LHCN-M2 (cell line): ENCODE measurements at regions not wholly inside any gene's neighbourhood (a gene's known extent, or its start where the extent isn't known, plus 50 kb on each side); places are given as distances from the start of the nearest gene placed in this dataset.
"Not testable (repeated sequence)": the region's sequence is repeated elsewhere in the genome, so short reads cannot be mapped to it uniquely, and the experiment has no call there.

Experiments
- DNase-seq: peaks from one replicate; pipeline ENCODE4 v3.0.0-alpha.2; 2012; ENCODE audit warnings: low read depth

DNA sequence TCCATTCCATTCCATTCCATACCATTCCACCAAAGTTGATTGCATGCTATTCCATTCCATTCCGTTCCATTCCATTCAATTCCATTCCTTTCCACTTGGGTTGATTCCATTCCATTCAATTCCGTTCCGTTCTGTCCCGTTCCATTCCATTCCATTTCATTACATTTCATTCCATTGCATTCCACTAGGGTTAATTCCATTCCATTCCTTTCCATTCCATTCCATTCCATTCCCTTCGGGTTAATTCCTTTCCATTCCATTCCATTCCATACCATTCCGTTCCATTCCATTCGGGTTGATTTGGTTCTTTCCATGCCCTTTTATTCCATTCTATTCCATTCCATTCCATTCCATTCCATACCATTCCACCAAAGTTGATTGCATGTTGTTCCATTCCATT, 131.9 kb downstream of the CWH43 start:
- not testable (repeated sequence) for DNase-seq

DNA sequence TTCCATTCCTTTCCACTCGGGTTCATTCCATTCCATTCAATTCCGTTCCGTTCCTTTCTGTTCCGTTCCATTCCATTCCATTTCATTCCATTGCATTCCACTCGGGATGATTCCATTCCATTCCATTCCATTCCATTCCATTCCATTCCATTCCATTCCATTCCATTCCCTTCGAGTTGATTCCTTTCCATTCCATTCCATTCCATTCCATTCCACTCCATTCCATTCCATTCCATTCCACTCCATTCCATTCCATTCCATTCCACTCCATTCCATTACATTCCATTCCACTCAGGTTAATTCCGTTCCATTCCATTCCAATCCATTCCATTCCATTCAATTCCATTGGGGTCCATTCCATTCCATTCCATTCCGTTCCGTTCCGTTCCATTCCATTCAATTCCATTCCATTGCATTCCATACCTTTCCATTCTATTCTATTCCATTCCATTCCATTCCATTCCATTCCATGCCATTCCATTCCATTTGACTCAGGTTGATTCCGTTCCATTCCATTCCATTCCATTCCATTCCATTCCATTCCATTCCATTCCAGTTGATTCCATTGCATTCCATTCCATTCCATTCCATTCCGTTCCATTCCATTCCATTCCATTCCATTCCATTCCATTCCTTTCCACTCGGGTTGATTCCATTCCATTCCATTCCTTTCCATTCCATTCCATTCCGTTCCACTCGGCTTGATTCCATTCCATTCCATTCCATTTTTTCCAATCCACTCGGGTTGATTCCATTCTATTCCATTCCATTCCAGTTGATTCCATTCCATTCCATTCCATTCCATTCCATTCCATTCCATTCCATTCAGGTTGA, 132.5 kb downstream of the CWH43 start:
- DNase-seq, result not testable (repeated sequence)

DNA sequence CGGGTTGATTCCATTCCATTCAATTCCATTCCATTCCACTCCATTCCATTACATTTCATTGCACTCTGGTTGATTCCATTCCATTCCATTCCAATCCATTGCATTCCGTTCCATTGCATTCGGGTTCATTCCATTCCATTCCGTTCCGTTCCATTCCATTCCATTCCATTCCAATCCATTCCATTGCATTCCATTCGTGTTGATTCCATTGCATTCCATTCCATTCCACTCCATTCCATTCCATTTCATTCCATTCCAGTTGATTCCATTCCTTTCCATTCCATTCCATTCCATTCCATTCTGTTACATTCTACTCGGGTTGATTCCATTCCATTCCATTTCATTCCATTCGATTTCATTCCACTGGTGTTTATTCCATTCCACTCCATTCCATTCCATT, 133.3 kb downstream of the CWH43 start:
- not testable (repeated sequence) for DNase-seq

DNA sequence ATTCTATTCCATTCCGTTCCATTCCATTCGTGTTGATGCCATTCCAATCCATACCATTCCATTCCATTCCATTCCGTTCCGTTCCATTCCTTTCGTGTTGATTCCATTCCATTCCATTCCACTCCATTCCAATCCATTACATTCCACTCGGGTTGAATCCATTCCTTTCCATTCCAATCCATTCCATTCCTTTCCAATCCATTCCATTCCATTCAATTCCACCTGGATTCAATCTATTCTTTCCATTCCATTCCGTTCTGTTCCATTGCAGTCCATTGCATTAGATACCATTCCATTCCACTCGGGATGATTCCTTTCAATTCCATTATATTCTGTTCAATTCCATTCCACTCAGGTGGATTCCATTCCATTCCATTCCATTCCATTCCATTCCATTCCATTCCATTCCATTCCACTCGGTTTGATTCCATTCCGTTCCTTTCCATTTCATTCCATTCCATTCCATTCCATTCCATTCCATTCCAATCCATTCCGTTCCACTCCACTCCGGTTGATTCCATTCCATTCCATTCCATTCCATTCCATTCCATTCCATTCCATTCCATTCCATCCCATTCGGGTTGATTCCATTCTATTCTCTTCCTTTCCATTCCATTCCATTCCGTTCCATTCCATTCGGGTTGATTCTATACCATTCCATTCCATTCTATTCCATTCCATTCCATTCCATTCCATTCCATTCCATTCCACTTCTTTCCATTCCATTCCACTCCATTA, 134.1 kb downstream of the CWH43 start:
- not testable (repeated sequence) for DNase-seq

DNA sequence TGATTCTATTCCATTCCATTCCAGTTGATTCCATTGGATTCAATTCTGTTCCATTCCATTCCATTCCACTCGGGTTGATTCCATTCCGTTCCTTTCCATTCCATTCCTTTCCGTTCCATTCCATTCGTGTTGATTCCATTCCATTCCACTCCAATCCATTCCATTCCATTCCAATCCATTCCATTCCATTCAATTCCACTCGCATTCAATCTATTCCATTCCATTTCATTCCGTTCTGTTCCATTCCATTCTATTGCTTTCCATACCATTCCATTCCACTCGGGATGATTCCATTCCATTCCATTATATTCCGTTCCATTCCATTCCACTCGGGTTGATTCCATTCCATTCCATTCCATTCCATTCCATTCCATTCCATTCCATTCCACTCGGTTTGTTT, 134.7 kb downstream of the CWH43 start:
- peak; percentile 22 for DNase-seq

DNA sequence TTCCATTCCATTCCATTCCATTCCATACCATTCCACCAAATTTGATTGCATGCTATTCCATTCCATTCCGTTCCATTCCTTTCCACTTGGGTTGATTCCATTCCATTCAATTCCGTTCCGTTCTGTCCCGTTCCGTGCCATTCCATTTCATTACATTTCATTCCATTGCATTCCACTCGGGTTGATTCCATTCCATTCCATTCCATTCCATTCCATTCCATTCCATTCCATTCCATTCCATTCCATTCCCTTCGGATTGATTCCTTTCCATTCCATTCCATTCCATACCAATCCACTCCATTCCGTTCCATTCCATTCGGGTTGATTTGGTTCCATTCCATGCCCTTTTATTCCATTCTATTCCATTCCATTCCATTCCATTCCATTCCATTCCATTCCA, 140.4 kb downstream of the CWH43 start:
- DNase-seq, result not testable (repeated sequence)

DNA sequence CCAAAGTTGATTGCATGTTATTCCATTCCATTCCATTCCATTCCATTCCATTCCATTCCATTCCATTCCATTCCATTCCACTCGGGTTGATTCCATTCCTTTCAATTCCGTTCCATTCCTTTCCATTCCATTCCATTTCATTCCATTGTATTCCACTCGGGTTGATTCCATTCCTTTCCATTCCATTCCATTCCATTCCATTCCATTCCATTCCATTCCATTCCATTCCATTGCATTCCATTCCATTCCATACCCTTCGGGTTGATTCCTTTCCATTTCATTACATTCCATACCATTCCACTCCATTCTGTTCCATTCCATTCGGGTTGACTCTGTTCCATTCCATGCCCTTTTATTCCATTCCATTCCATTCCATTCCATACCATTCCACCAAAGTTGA, 140.8 kb downstream of the CWH43 start:
- DNase-seq, result not testable (repeated sequence)

DNA sequence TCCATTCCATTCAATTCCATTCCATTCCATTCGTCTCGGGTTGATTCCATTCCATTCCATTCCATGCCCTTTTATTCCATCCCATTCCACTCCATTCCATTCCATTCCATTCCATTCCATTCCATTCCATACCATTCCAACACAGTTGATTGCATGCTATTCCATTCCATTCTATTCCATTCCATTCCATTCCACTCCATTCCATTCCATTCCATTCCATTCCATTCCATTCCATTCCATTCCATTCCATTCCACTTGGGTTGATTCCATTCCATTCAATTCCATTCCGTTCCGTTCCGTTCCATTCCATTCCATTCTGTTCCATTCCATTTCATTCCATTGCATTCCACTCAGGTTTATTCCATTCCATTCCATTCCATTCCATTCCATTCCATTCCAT, 143.3 kb downstream of the CWH43 start:
- not testable (repeated sequence) for DNase-seq

DNA sequence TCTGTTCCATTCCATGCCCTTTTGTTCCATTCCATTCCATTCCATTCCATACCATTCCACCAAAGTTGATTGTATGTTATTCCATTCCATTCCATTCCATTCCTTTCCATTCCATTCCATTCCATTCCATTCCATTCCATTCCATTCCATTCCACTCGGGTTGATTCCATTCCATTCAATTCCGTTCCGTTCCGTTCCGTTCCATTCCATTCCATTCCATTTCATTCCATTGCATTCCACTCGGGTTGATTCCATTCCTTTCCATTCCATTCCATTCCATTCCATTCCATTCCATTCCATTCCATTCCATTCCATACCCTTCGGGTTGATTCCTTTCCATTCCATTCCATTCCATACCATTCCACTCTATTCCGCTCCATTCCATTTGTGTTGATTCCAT, 143.8 kb downstream of the CWH43 start:
- DNase-seq, result not testable (repeated sequence)

DNA sequence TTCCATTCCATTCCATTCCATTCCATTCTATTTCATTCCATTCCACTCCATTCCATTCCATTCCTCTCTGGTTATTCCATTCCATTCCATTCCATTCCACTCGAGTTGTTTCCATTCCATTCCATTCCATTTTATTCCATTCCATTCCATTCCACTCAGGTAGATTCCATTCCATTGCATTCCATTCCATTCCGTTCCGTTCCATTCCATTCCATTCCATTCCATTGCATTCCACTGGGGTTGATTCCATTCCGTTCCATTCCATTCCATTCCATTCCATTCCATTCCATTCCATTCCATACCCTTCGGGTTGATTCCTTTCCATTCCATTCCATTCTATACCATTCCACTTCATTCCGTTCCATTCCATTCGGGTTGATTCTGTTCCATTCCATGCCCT, 144.6 kb downstream of the CWH43 start:
- not testable (repeated sequence) for DNase-seq

DNA sequence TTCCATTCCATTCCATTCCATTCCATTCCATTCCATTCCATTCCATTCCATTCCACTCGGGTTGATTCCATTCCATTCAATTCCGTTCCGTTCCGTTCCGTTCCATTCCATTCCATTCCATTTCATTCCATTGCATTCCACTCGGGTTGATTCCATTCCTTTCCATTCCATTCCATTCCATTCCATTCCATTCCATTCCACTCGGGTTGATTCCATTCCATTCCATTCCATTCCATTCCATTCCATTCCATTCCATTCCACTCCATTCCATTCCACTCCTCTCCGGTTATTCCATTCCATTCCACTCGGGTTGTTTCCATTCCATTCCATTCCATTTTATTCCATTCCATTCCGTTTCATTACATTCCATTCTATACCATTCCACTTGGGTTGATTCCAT, 151.0 kb downstream of the CWH43 start:
- not testable (repeated sequence) for DNase-seq

DNA sequence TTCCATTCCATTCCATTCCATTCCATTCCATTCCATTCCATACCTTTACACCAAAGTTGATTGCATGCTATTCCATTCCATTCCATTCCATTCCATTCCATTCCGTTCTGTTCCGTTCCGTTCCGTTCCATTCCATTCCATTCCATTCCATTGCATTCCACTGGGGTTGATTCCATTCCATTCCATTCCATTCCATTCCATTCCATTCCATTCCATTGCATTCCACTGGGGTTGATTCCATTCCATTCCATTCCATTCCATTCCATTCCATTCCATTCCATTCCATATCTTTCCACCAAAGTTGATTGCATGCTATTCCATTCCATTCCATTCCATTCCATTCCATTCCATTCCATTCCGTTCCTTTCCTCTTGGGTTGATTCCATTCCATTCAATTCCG, 151.9 kb downstream of the CWH43 start:
- not testable (repeated sequence) for DNase-seq

DNA sequence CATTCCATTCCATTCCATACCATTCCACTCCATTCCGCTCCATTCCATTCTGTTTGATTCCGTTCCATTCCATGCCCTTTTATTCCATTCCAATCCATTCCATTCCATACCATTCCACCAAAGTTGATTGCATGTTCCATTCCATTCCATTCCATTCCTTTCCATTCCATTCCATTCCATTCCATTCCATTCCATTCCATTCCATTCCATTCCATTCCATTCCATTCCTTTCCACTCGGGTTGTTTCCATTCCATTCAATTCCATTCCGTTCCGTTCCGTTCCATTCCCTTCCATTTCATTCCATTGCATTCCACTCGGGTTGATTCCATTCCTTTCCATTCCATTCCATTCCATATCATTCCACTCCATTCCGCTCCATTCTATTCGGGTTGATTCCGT, 152.7 kb downstream of the CWH43 start:
- DNase-seq, result not testable (repeated sequence)

DNA sequence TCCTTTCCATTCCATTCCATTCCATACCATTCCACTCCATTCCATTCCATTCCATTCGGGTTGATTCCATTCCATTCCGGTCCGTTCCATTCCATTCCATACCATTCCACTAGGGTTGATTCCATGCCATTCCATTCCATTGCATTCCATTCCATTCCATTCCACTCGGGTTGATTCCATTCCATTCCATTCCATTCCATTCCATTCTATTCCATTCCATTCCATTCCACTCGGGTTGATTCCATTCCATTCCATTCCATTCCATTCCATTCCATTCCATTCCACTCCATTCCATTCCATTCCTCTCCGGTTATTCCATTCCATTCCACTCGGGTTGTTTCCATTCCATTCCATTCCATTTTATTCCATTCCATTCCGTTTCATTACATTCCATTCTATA, 153.4 kb downstream of the CWH43 start:
- not testable (repeated sequence) for DNase-seq

DNA sequence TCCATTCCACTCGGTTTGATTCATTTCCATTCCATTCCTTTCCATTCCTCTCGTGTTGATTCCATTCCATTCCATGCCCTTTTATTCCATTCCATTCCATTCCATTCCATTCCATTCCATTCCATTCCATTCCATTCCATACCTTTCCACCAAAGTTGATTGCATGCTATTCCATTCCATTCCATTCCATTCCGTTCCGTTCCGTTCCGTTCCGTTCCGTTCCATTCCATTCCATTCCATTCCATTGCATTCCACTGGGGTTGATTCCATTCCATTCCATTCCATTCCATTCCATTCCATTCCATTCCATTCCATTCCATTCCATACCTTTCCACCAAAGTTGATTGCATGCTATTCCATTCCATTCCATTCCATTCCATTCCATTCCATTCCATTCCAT, 154.3 kb downstream of the CWH43 start:
- not testable (repeated sequence) for DNase-seq

DNA sequence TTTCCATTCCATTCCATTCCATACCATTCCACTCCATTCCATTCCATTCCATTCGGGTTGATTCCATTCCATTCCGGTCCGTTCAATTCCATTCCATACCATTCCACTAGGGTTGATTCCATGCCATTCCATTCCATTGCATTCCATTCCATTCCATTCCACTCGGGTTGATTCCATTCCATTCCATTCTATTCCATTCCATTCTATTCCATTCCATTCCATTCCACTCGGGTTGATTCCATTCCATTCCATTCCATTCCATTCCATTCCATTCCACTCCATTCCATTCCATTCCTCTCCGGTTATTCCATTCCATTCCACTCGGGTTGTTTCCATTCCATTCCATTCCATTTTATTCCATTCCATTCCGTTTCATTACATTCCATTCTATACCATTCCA, 155.9 kb downstream of the CWH43 start:
- DNase-seq, result not testable (repeated sequence)

DNA sequence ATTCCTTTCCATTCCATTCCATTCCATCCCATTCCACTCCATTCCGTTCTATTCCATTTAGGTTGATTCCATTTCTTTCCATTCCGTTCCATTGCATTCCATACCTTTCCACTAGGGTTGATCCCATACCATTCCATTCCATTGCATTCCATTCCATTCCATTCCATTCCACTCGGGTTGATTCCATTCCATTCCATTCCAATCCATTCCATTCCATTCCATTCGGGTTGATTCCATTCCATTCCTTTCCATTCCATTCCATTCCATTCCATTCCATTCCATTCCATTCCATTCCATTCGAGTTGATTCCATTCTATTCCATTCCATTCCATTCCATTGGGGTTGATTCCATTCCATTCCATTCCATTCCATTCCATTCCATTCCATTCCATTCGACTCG, 161.1 kb downstream of the CWH43 start:
- not testable (repeated sequence) for DNase-seq

DNA sequence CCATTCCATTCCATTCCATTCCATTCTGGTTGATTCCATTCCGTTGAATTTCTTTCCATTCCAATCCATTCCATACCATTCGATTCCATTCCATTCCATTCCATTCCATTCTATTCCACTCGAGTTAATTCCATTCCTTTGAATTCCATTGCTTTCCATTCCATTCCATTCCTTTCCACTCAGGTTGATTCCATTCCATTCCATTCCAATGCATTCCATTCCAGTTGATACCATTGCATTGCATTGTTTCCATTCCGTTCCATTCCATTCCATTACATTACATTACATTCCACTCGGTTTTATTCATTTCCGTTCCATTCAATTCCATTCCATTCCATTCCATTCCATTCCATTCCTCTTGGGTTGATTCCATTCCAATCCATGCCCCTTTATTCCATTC, 161.5 kb downstream of the CWH43 start:
- not testable (repeated sequence) for DNase-seq

DNA sequence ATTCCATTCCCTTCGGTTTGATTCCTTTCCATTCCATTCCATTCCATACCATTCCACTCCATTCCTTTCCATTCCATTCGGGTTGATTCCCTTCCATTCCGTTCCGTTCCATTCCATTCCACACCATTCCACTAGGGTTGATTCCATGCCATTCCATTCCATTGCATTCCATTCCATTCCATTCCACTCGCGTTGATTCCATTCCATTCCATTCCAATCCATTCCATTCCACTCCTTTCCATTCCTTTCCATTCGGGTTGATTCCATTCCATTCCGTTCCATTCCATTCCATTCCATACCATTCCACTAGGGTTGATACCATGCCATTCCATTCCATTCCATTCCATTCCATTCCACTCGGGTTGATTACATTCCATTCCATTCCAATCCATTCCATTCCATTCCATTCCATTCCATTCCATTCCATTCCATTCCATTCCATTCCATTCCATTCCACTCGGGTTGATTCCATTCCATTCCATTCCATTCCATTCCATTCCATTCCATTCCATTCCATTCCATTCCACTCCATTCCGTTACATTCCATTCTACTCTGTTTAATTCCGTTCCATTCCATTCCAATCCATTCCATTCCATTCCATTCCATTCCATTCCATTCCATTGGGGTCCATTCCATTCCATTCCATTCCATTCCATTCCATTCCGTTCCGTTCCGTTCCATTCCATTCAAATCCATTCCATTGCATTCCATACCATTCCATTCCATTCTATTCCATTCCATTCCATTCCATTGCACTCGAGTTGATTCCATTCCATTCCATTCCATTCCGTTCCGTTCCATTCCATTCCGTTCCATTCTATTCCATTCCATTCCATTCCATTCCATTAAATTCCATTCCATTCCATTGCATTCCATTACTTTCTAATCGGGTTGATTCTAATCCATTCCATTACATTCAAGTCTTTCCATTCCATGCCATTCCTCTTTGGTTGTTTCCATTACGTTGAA, 163.2 kb downstream of the CWH43 start:
- DNase-seq, result peak; percentile 55

DNA sequence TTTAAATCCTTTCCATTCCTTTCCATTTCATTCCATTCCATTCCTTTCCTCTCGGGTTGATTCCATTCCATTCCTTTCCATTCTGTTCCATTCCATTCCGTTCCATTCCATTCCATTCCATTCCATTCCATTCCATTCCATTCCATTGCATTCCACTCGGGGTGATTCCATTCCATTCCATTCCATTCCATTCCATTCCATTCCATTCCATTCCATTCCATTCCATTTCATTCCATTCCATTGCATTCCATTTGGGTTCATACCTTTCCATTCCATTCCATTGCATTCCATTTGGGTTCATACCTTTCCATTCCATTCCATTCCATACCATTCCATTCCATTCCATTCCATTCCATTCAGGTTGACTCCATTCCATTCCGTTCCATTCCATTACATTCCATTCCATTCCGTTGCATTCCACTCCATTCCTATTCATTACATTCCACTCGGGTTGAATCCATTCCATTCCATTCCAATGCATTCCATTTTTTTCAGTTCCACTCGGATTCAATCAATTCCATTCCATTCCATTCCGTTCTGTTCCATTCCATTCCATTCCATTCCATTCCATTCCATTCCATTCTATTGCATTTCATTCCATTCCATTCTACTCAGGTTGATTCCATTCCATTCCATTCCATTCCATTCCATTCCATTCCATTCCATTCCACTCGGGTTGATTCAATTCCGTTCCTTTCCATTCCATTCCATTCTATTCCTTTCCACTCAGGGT, 164.4 kb downstream of the CWH43 start:
- not testable (repeated sequence) for DNase-seq

DNA sequence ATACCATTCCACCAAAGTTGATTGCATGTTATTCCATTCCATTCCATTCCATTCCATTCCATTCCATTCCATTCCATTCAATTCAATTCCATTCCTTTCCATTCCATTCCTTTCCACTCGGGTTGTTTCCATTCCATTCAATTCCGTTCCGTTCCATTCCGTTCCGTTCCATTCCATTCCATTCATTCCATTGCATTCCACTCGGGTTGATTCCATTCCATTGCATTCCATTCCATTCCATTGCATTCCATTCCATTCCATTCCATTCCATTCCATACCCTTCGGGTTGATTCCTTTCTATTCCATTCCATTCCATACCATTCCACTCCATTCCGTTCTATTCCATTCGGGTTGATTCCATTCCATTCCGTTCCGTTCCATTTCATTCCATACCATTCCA, 166.9 kb downstream of the CWH43 start:
- not testable (repeated sequence) for DNase-seq
